Fibroblast of lung (primary cell): ENCODE measurements at regions not wholly inside any gene's neighbourhood (a gene's known extent, or its start where the extent isn't known, plus 50 kb on each side); places are given as distances from the start of the nearest gene placed in this dataset.

Source experiments
- CTCF ChIP-seq, 2 donors: IDR thresholded peaks in 1 of 2; conservative IDR thresholded peaks in 1 of 2; 1 replicate in 1 of 2; 2 replicates in 1 of 2; pipeline ENCODE4 v1.5.1; 2011 to 2012; ENCODE audit warnings: low read length in 2 of 2, control low read depth in 1 of 2, inconsistent platforms in 1 of 2, low read depth in 1 of 2, mild to moderate bottlenecking in 1 of 2
- EZH2 ChIP-seq: IDR thresholded peaks from 2 replicates; pipeline ENCODE4 v1.5.1; 2012; ENCODE audit warnings: low read length, control low read depth, mild to moderate bottlenecking; ENCODE audit errors: missing control alignments

- no peak for TF ChIP-seq CTCF (conservative IDR thresholded peaks at IDR 0.05 in 1 of 2, IDR thresholded peaks at IDR 0.05 in 1 of 2; ENCODE audit: low read depth in 1 of 2, low read length in 2 of 2)
- TF ChIP-seq EZH2: no peak
Measured at GRCh38 chr4:111562826-111563225, 582.4 kb upstream of the FAM241A start.
